ENCODE measurements at regions not wholly inside any gene's neighbourhood (a gene's known extent, or its start where the extent isn't known, plus 50 kb on each side); places are given as distances from the start of the nearest gene placed in this dataset.

DNA sequence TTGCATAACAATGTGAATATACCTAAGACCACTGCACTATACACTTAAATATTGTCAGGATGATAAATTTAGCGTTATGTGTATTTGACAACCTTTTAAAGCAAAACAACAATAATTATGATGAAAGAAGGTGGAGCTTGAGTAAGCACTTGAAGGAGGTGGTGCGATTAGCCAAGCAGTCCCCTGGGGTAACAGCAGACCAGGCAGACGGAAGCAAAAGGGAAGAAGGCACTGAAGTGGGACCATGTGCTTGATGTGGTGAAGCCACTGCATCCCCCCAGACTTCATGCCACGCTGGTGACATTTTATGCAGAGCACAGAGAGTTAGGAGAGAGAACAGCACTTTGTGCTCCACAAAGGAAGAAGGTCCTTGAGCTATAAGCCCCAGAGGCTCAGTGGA is 58.3 kb upstream of the ZNF507 start:
- TF ChIP-seq, protein P1, sequence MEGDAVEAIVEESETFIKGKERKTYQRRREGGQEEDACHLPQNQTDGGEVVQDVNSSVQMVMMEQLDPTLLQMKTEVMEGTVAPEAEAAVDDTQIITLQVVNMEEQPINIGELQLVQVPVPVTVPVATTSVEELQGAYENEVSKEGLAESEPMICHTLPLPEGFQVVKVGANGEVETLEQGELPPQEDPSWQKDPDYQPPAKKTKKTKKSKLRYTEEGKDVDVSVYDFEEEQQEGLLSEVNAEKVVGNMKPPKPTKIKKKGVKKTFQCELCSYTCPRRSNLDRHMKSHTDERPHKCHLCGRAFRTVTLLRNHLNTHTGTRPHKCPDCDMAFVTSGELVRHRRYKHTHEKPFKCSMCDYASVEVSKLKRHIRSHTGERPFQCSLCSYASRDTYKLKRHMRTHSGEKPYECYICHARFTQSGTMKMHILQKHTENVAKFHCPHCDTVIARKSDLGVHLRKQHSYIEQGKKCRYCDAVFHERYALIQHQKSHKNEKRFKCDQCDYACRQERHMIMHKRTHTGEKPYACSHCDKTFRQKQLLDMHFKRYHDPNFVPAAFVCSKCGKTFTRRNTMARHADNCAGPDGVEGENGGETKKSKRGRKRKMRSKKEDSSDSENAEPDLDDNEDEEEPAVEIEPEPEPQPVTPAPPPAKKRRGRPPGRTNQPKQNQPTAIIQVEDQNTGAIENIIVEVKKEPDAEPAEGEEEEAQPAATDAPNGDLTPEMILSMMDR (IDR thresholded peaks at IDR 0.05) = no peak
- Histone ChIP-seq H3K27ac (no peak overlapping the region), H3K27me3 (no peaks in the 10 kb centered on the region), H3K36me3 (no peaks in the 10 kb centered on the region), H3K9me3 (no peaks in the 10 kb centered on the region), H3K9ac (ENCODE audit: low read depth in 2 of 2, low read length in 2 of 2) (no peak overlapping the region), H3K4me1 (no peaks in the 10 kb centered on the region), H3K4me3 (no peak overlapping the region)
- intact Hi-C loops (cut with DNase I) = loop anchor here (5.0 kb wide), 1 partner anchor 285 kb away; no protein-coding TSS in a partner anchor
- no peak for DNase-seq

DNA sequence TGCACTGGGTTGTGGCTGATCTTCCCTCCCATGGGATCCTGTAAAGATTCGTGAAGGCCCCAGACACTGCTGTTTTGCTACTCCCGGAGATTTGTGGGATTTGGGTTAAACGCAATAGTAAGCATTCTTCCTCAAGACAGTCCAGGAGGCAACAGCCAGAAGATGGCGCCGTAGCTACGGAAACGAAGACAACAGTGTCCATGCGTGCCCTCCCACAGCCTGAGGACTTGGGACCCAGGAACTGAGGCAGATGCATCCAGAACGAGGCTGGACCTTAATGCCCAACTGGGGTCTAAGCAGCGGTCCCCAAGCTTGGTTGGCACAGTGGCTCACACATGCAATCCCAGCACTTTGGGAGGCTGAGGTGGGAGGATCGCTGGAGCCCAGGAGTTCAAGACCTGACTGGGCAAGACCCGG is 57.6 kb upstream of the ZNF507 start:
- intact Hi-C loops (cut with DNase I) = loop anchor here (5.0 kb wide), 1 partner anchor 284 kb away; no protein-coding TSS in a partner anchor
- Histone ChIP-seq H3K27ac (no peak overlapping the region), H3K36me3 (no peaks in the 10 kb centered on the region), H3K4me3 (no peak overlapping the region), H3K4me1 (no peaks in the 10 kb centered on the region), H3K27me3 (no peaks in the 10 kb centered on the region), H3K9ac (ENCODE audit: low read depth in 2 of 2, low read length in 2 of 2) (no peak overlapping the region), H3K9me3 (no peaks in the 10 kb centered on the region)
- TF ChIP-seq, protein P1 (IDR thresholded peaks at IDR 0.05) = peak; percentile 33
- DNase-seq = peak; percentile 67

DNA sequence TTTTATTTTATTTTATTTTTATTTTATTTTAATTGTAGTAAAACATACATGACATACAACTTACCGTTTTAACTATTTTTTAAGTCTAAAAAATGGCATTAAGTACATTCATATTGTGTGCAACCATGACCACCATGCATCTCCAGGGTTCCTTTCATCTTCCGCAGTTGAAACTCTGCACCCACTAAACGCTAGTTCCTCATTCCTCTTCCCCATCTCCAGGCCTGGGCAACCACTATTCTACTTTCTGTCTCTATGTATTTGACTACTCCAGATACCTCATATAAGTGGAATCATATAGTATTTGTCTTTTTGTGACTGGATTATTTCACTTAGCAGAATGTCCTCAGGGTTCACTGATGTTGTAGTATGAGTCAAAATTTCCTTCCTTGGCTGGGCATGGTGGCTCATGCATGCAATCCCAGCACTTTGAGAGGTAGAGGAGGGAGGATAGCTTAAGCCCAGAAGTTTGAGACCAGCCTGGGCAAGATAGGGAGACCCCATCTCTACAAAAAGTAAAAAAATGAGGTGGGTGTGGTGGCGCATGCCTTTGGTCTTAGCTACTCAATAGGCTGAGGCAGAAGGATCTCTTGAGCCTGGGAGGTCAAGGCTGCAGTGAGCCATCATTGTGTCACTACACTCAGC is 55.7 kb upstream of the ZNF507 start:
- TF ChIP-seq, protein P1 (IDR thresholded peaks at IDR 0.05) = no peak
- Histone ChIP-seq H3K27ac (no peak overlapping the region), H3K4me3 (no peak overlapping the region), H3K9ac (ENCODE audit: low read depth in 2 of 2, low read length in 2 of 2) (no peak overlapping the region), H3K9me3 (no peaks in the 10 kb centered on the region), H3K4me1 (no peaks in the 10 kb centered on the region), H3K36me3 (no peaks in the 10 kb centered on the region), H3K27me3 (no peaks in the 10 kb centered on the region)
- no peak for DNase-seq
- intact Hi-C loops (cut with DNase I) = loop anchor here (5.0 kb wide), 1 partner anchor 283 kb away; no protein-coding TSS in a partner anchor

DNA sequence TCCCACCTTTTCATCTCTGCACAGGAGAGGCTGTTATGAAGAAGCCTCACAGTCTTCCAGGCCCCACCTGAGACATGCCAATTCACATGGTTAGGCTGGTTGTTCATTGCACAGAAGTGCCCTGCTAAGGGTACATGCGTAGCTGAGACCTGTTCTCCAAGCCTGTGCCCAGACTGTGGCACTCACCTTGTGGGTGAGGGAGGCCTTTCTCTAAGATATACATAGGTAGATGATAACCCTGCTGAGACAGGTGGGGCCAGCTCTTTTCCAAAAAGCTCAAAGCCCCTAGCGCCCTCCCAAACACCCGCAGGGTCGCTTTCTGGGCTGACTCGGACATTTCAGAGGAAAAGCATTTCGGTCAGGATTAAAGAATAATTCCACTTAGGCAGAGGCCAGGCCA is 53.5 kb upstream of the ZNF507 start:
- Histone ChIP-seq H3K9me3 (no peaks in the 10 kb centered on the region), H3K9ac (ENCODE audit: low read depth in 2 of 2, low read length in 2 of 2) (no peak overlapping the region), H3K27me3 (no peaks in the 10 kb centered on the region), H3K4me1 (no peaks in the 10 kb centered on the region), H3K36me3 (no peaks in the 10 kb centered on the region), H3K4me3 (no peak overlapping the region), H3K27ac (no peak overlapping the region)
- DNase-seq = no peak
- TF ChIP-seq, protein P1 (IDR thresholded peaks at IDR 0.05) = no peak
- intact Hi-C loops (cut with DNase I) = no loop called here

DNA sequence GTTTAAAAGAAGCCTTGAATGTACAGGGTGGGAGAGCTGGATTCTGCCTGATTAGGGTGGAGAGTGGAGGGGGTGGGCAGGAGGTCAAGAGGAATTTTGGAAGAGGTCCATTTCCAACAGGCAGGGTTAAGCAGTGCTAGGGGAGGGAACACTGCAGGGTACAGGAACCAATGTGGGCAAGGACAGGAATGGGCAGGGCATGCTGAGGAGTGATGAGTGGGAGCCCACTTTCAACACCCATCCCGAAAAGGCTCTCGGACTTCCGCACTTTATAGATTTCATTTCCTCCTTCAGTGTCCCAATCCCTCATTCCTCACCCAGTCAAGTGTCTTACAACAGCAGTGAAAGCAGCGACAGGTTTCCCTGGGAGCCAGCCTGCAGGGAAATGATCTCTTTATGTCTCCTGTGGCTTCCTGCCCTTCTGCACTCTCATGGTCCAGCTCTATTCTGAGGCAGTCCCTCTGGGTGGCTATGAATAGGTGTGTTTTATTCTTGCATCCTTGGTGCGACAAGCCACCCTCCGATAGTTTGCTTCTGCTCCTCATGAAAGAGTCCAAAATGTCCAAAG is 50.5 kb upstream of the ZNF507 start:
- intact Hi-C loops (cut with DNase I) = no loop called here
- H3K4me3 ChIP-seq = no peak overlapping the region
- no peak overlapping the region for H3K27ac ChIP-seq
- H3K9ac ChIP-seq (ENCODE audit: low read depth in 2 of 2, low read length in 2 of 2) = no peak overlapping the region
- no peaks in the 10 kb centered on the region for H3K9me3 ChIP-seq
- TF ChIP-seq, protein P1 (IDR thresholded peaks at IDR 0.05) = no peak
- H3K27me3 ChIP-seq = no peaks in the 10 kb centered on the region
- H3K4me1 ChIP-seq = no peaks in the 10 kb centered on the region
- H3K36me3 ChIP-seq = no peaks in the 10 kb centered on the region
- DNase-seq = no peak
